ENCODE measurements at regions not wholly inside any gene's neighbourhood (a gene's known extent, or its start where the extent isn't known, plus 50 kb on each side); places are given as distances from the start of the nearest gene placed in this dataset.

- no peak for DNase-seq (ENCODE audit: low spot score)
- TF ChIP-seq CTCF (IDR thresholded peaks at IDR 0.05; ENCODE audit: extremely low read depth, missing control alignments), result no peak
Observed at GRCh38 chr5:164966611-164967010, 1461.2 kb downstream of the MAT2B start.

- TF ChIP-seq CTCF (IDR thresholded peaks at IDR 0.05; ENCODE audit: extremely low read depth, missing control alignments), result no peak
- no peak for DNase-seq (ENCODE audit: low spot score)
Observed at GRCh38 chr5:164967354-164967753, 1461.9 kb downstream of the MAT2B start.

GRCh38 chr5:164972973-164973372 lies 1467.6 kb downstream of the MAT2B start:
- no peak for DNase-seq (ENCODE audit: low spot score)

GRCh38 chr5:164975986-164976385 lies 1470.6 kb downstream of the MAT2B start:
- no peak for TF ChIP-seq CTCF (IDR thresholded peaks at IDR 0.05; ENCODE audit: extremely low read depth, missing control alignments)
- no peak for DNase-seq (ENCODE audit: low spot score)

More at GRCh38 chr5:164972973-164973372, 1467.6 kb downstream of the MAT2B start:
- TF ChIP-seq CTCF (IDR thresholded peaks at IDR 0.05; ENCODE audit: extremely low read depth, missing control alignments), result no peak

- no peak for TF ChIP-seq CTCF (IDR thresholded peaks at IDR 0.05; ENCODE audit: extremely low read depth, missing control alignments)
- no peak for DNase-seq (ENCODE audit: low spot score)
Observed at GRCh38 chr5:164980480-164980879, 1475.1 kb downstream of the MAT2B start.

GRCh38 chr5:164998142-164998541 lies 1492.7 kb downstream of the MAT2B start:
- no peak for TF ChIP-seq CTCF (IDR thresholded peaks at IDR 0.05; ENCODE audit: extremely low read depth, missing control alignments)
- no peak for DNase-seq (ENCODE audit: low spot score)

GRCh38 chr5:164998590-164998989 lies 1493.2 kb downstream of the MAT2B start:
- no peak for DNase-seq (ENCODE audit: low spot score)
- no peak for TF ChIP-seq CTCF (IDR thresholded peaks at IDR 0.05; ENCODE audit: extremely low read depth, missing control alignments)
